WI38 (cell line): ENCODE measurements at regions not wholly inside any gene's neighbourhood (a gene's known extent, or its start where the extent isn't known, plus 50 kb on each side); places are given as distances from the start of the nearest gene placed in this dataset.

Experiments
- H3K4me3 ChIP-seq: 2 replicates; pipeline ENCODE4 v1.5.1; 2011; ENCODE audit warnings: low read depth, mild to moderate bottlenecking, control low read depth, low read length
- TF ChIP-seq, protein P1 (sequence below): IDR thresholded peaks from 2 replicates; pipeline ENCODE4 v1.5.1; 2012; ENCODE audit warnings: low read depth, mild to moderate bottlenecking, control low read depth, low read length

DNA sequence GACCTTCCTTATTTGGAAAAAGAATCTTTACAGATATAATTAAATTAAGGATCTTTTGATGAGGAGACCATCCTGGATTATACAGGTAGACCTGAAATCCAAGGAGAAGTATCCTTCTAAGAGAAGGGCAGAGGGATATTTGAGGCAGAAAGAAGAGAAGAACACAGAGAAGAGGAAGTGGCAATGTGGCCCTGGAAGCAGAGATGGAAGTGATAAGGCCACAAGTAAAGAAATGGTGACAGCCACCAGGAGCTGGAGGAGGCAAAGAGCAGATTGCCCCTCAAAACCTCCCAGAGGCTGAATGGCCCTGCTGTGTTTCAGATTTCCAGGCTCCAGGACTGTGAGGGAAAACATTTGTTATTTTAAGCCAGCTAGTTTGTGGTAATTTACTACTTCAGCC, 93.0 kb upstream of the ANKRD55 start:
- TF ChIP-seq, protein P1, sequence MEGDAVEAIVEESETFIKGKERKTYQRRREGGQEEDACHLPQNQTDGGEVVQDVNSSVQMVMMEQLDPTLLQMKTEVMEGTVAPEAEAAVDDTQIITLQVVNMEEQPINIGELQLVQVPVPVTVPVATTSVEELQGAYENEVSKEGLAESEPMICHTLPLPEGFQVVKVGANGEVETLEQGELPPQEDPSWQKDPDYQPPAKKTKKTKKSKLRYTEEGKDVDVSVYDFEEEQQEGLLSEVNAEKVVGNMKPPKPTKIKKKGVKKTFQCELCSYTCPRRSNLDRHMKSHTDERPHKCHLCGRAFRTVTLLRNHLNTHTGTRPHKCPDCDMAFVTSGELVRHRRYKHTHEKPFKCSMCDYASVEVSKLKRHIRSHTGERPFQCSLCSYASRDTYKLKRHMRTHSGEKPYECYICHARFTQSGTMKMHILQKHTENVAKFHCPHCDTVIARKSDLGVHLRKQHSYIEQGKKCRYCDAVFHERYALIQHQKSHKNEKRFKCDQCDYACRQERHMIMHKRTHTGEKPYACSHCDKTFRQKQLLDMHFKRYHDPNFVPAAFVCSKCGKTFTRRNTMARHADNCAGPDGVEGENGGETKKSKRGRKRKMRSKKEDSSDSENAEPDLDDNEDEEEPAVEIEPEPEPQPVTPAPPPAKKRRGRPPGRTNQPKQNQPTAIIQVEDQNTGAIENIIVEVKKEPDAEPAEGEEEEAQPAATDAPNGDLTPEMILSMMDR: no peak

DNA sequence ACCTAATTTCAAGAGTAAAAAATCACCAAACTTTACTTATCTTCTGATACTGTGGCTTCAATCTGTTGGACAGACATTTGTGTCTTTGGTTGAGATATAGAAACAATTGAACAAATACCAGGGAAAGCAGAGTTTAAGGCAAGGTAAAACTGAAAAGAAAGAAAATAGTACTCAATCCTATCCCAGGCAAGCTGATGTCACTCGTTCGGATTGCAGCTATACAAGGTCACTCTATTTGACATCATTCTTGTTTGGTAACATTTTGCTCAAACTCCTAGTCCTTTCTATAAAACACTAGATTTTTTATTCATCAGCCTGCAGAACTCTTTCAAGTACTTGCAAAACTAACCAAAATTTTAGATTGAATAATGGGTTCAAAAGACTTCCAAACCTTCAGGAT, 91.9 kb upstream of the ANKRD55 start:
- no peak overlapping the region for H3K4me3 ChIP-seq
- TF ChIP-seq, protein P1: no peak

More for the DNA sequence above, 93.0 kb upstream of the ANKRD55 start:
- no peak overlapping the region for H3K4me3 ChIP-seq

DNA sequence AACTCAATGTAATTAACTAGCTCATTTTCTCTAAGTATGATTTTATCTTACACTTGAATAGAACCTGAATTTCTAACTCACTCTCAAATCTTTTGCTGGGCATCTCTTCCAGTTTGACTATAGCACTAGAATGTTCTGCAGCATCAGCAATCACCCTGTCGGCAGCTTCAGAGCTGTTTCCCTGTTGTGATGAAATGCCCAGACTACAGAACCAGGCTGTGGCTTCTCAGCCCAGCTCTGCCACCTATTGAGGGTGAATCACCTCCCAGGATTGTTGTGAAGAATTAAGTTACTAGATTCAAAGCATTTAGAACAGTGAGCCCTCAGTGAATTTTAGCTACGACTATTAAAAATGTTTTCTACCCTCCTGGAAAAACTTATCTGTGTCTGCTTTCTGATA, 90.4 kb upstream of the ANKRD55 start:
- TF ChIP-seq, protein P1: no peak
- no peak overlapping the region for H3K4me3 ChIP-seq

DNA sequence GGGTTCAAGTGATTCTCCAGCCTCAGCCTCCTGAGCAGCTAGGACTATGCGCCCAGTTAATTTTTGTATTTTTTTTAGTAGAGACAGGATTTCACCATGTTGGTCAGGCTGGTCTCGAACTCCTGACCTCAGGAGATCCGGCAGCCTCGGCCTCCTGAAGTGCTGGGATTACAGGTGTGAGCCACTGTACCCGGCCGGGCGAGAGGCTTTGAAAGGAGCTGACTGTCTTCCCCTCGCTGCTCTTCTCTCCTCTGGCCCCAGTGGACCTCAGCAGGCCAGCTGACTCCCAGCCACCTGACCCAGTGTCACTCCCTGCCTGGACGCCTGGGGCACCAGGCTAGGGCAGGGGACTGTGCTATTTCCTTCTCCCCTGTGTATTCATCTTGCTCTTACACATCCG, 89.5 kb upstream of the ANKRD55 start:
- no peak overlapping the region for H3K4me3 ChIP-seq
- TF ChIP-seq, protein P1: no peak

DNA sequence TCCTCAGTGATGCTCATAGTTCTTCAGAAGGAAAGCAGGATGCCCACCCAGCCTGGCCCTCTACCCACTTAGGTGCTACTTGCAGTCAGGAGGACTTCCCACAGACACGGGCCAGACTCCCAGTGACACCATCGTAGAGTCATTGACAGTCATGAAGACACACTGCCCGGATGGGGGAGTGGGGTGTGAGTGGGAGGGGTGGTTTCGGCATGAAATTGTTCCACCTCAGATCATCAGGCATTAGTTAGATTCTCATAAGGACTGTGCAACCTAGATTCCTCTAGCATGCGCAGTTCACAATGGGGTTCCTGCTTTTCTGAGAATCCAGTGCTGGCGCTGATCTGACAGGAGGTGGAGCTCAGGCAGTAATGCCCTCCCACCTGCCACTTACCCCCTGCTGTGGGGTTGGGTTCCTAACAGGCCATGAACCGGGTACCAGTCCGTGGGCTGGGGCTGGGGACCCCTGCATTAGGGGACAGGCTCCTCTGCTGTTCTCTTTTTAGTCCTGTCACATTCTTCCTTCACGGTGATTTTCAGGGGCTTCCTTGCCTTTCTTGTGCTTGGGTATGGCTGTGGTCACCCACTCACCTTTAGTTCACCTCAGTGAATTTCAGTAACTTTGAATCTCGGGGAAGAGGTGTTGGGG, 88.2 kb upstream of the ANKRD55 start:
- TF ChIP-seq, protein P1: no peak
- no peak overlapping the region for H3K4me3 ChIP-seq

DNA sequence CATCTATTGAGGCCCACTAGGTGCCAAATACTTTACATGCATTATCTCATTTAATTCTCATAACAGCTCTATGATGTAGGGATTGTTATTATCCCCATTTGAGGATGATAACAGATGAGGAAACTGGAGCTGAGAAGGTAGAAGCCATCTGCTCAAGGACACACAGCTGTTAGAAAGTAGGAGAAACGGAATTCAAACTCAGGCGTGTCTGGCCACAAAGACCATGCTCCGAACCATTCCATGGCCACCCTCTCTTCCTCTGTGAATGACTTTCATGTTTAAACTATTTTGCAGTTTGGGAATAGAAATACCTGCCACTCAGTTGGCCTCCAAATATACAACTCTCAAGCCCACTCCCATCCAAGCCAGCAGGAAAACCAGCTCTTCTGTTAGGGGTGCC, 87.6 kb upstream of the ANKRD55 start:
- TF ChIP-seq, protein P1: no peak
- H3K4me3 ChIP-seq: no peak overlapping the region

DNA sequence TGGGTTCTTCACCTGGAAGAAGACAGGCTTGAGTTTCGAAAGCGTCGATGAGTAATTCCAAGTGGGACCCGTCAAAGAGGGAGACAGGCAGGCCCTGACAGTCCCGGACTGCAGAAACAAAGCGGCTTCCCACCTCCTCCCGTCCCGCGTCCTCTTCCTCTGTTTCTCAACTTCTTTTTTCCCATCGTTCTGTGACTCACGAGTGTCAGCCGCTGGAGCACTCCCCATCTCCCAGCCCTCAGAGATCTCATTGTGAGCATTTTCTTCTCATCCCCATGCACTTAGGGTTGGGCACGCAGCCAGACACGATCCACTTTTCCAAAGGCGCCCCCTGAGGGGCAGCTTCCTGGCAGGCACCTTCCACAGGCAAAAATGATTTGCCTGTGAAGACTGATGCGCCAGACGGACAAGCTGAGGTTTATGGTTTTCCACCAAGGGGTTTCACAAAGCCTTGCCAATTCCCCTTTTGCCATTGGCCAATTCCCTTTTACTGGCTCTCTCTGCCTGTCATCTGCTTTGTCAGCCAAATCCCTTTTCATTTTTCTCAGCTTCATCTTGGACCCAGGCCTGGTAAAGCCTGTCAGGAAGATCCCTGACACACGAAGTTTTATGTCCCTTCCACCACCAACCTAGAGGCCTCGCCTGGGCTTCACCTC, 86.5 kb upstream of the ANKRD55 start:
- TF ChIP-seq, protein P1: no peak
- H3K4me3 ChIP-seq: no peak overlapping the region
